Left cardiac atrium (tissue), 4 donors: ENCODE measurements at regions not wholly inside any gene's neighbourhood (a gene's known extent, or its start where the extent isn't known, plus 50 kb on each side); places are given as distances from the start of the nearest gene placed in this dataset.

Experiments used
- ATAC-seq, 2 donors: fragments of 200-7000 bp; cut with Tn5 transposase; one replicate each; pipeline ENCODE4 v1.9.1; 2020; ENCODE audit warnings: mild to moderate bottlenecking in 2 of 2, moderate library complexity in 2 of 2
- DNase-seq: peaks from one replicate; pipeline ENCODE4 v3.0.0-alpha.2; 2020
- intact Hi-C, 2 donors: fragments of 100-400 bp; cut with DNase I; formaldehyde crosslinking; loops; one replicate each; pipeline versions ENCODE4 v1.14.1 to v1.15.1; 2022 to 2023
- donor health status: DM: no; HTN: yes; CAD: no.
- donor health status: DM: no; HTN: yes; CAD: no; lungs with severe emphysema.
- donor health status: DM: yes; HTN: yes; CAD: no.
- donor health status: Dilated cardiomyopathy.

DNA sequence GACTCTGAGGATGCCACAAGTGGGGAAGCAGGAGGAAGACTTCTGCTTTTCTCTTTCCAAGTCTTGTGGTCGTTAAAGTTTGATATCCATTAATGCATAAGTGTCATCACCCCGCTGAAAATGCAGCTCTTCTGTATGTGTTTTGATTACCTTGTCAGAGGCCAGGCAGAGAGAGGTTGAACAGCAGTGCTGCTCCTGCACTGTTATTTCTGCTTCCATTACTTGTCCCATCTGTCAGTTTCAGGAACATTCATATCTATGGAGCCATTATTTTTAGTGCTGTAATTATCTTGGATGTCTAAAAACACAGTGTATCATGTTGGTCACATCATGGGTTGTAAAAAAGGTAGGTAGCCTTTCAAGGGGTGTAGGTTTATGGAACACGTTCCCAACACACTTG lies 62.0 kb upstream of the ESX1 start:
- ATAC-seq (no peak), DNase-seq (no peak)
- intact Hi-C loops: no loop called here

DNA sequence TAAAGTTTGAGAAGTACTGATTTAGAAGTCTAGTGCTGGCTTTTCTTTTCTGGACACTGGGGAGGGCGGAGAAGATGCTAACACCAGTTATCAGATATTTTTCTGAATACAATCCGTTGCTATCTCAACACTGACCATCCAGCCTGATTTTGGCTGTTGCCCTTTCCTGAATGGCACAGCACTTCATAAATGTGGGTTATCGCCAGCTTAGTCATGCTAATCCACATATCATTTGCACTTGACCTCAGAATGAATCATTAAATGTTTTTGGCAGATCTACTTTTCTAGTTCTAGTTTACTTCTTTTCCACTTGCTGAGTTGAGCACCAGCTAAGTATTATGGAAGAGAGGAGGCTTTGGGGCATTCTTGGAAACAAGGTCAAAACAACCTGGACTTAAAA lies 60.8 kb upstream of the ESX1 start:
- DNase-seq (no peak), ATAC-seq (peak in 1 of 2 donors; percentile 74)
- intact Hi-C loops: no loop called here

DNA sequence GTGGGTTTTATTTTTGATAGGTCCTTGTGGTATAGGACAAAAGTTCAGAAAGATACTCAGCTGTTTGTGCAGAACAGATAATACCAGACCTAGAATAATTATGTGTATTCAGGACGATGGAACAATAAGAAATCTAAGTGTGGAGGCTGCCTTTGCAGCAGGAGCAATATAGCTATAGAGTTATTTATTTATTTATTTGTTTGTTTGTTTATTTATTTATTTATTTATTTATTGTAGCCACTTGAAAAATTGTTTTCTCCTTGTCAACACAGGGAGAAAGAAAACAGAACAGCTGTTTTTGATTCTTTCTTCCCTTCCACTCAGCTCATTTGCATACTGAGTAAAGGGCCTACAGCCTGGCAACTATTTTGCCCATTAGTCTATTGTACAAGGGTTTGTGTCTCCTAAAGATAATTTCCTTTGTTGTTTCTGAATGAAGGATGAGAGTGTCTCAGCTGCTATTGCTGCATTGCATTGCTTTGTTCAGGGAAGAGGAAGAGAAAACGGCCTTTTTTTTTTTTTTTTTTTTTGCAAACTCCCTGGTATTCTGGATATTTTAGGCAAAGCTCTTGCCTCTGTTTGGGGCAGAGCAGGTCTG lies 56.0 kb upstream of the ESX1 start:
- intact Hi-C loops: no loop called here
- ATAC-seq (no peak), DNase-seq (no peak)

DNA sequence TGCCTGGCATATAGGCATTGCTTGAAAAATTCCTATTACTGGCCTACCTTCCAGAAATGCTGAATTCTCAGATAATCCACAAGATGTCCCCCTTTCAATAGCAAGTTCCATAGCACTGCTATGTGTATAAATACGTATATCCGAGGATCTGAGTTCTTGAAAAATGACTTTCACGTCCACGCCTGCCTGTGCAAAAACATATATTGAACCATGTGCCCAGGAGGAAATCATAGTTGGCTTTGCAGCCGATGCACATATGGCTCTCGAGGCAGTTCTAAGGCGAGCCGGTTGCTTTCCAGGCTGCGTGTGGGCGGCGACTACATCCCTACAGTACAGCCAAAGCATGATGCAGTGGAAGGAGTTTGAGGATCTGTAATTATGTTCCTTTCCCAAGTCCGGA lies 55.4 kb upstream of the ESX1 start:
- ATAC-seq (peak in 1 of 2 donors; percentile 32), DNase-seq (no peak)
- intact Hi-C loops: no loop called here

DNA sequence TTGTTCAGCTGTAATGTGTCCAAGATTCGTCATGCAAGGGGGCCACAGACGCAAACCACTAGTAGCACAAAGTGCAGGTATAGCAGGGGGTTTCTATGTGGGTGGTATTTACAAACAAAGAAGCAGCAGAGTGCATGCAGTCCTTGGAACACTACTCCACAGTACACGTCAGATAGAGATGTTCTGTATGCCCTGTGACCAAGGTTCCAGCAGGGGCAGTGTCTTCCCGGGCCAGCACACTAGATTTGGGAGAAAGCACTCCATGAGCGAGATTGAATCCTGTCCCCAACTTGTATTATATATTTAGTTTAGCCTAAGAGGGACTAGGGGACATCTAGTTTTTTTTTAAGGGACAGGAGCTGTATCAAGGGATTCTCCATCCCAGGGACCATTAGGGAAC lies 54.4 kb upstream of the ESX1 start:
- DNase-seq: no peak
- no peak for ATAC-seq
- intact Hi-C loops: no loop called here

DNA sequence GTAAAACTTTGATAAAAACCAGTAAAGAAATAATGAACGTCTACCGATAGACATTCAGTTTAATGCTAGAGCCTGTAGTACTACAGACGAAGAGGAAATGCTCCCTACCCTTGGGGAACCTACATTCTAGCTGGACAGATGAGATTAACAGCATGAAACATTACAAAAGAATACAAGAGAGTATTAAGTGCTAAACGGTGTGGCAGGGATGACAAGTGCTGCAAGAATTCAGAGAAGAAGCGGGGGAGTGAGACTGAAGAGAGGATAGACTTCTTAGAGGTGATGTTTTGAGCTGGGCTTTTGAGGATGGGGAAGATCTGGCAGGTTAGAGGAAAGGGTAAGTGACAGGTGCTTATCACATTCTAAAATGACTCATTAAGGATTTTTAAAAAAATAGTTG lies 52.6 kb upstream of the ESX1 start:
- intact Hi-C loops: no loop called here
- DNase-seq (no peak), ATAC-seq (no peak)

DNA sequence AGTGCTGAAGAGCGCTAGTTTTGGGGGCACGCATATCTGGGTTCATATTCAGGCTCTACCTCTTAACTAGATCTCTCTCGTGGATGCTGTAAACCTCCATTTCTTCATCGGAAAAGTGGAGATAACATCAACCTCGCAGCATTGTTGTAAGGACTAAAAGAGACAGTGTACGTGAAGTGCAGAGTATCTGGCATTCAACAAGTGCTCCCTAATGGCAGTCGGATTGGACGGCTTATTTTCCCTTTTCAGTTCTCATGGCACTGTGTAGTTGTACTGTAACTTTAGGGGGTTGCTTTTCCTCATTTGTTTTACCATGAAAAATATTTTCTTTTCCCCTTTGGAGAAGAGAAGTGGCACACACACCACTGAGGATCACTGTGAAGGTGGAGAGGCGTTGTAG lies 51.4 kb upstream of the ESX1 start:
- DNase-seq: no peak
- intact Hi-C loops: no loop called here
- no peak for ATAC-seq
